Liver (tissue), 8 donors: ENCODE measurements at regions not wholly inside any gene's neighbourhood (a gene's known extent, or its start where the extent isn't known, plus 50 kb on each side); places are given as distances from the start of the nearest gene placed in this dataset.

Source experiments
- DNase-seq: peaks from one replicate; pipeline ENCODE4 v3.0.0-alpha.2; 2017; ENCODE audit warnings: low spot score
- H3K27ac ChIP-seq, 2 donors: one replicate each; pipeline ENCODE4 v1.7.0; 2013; ENCODE audit warnings: inconsistent platforms in 2 of 2, low read length in 2 of 2, control low read depth in 1 of 2, low read depth in 1 of 2, mild to moderate bottlenecking in 1 of 2
- H3K27me3 ChIP-seq, 4 donors: one replicate each; pipeline versions ENCODE4 v1.6.1 to v1.7.0; 2013; ENCODE audit warnings: low read length in 3 of 4, inconsistent platforms in 1 of 4, mild to moderate bottlenecking in 1 of 4, moderate library complexity in 1 of 4; ENCODE audit not compliant: control insufficient read depth in 4 of 4, insufficient read depth in 4 of 4
- H3K36me3 ChIP-seq, 4 donors: one replicate each; pipeline versions ENCODE4 v1.6.1 to v1.7.0; 2013; ENCODE audit warnings: low read length in 3 of 4, mild to moderate bottlenecking in 3 of 4, low read depth in 1 of 4, moderate library complexity in 1 of 4; ENCODE audit not compliant: control insufficient read depth in 4 of 4, insufficient read depth in 3 of 4
- H3K4me1 ChIP-seq, 4 donors: one replicate each; pipeline versions ENCODE4 v1.6.1 to v1.7.0; 2013; ENCODE audit warnings: low read length in 3 of 4, mild to moderate bottlenecking in 3 of 4, moderate library complexity in 1 of 4; ENCODE audit not compliant: control insufficient read depth in 4 of 4, insufficient read depth in 4 of 4
- H3K4me3 ChIP-seq, 3 donors: one replicate each; pipeline versions ENCODE4 v1.6.1 to v1.7.0; 2013; ENCODE audit warnings: low read length in 3 of 3, control low read depth in 1 of 3, low read depth in 1 of 3, mild to moderate bottlenecking in 1 of 3
- H3K9ac ChIP-seq, 2 donors: one replicate each; pipeline ENCODE4 v1.7.0; 2013; ENCODE audit warnings: low read length in 2 of 2, mild to moderate bottlenecking in 2 of 2, moderate library complexity in 2 of 2, control low read depth in 1 of 2, low read depth in 1 of 2
- H3K9me3 ChIP-seq, 4 donors: one replicate each; pipeline versions ENCODE4 v1.6.1 to v1.7.0; 2013; ENCODE audit warnings: low read length in 3 of 4; ENCODE audit not compliant: control insufficient read depth in 4 of 4
- CTCF ChIP-seq: fragments of 150-350 bp; IDR thresholded peaks from 2 replicates; pipeline ENCODE4 v1.5.1; 2017; ENCODE audit warnings: improper control_type of control experiment, low read depth, low read length; ENCODE audit not compliant: missing input control
- EGR1 ChIP-seq, 2 donors: IDR thresholded peaks; 2 replicates each; pipeline ENCODE4 v1.6.1; 2016 to 2018; ENCODE audit warnings: antibody characterized with exemption in 2 of 2, low read depth in 2 of 2
- FOXA1 ChIP-seq: IDR thresholded peaks from 2 replicates; pipeline ENCODE4 v1.6.1; 2016; ENCODE audit warnings: antibody characterized with exemption
- FOXA2 ChIP-seq: IDR thresholded peaks from 2 replicates; pipeline ENCODE4 v1.6.1; 2016; ENCODE audit warnings: antibody characterized with exemption
- GABPA ChIP-seq, 2 donors: IDR thresholded peaks in 1 of 2; conservative IDR thresholded peaks in 1 of 2; 2 replicates each; pipeline ENCODE4 v1.6.1; 2016; ENCODE audit warnings: antibody characterized with exemption in 2 of 2, mild to moderate bottlenecking in 1 of 2, moderate library complexity in 1 of 2
- HNF4A ChIP-seq, 2 donors: conservative IDR thresholded peaks; 2 replicates each; pipeline ENCODE4 v1.6.1; 2016; ENCODE audit warnings: antibody characterized with exemption in 2 of 2, mild to moderate bottlenecking in 2 of 2
- HNF4G ChIP-seq: IDR thresholded peaks from 2 replicates; pipeline ENCODE4 v1.6.1; 2016; ENCODE audit warnings: antibody characterized with exemption
- JUND ChIP-seq, 2 donors: IDR thresholded peaks; 2 replicates each; pipeline ENCODE4 v1.6.1; 2016; ENCODE audit warnings: antibody characterized with exemption in 2 of 2
- MAX ChIP-seq: IDR thresholded peaks from 2 replicates; pipeline ENCODE4 v1.6.1; 2016; ENCODE audit warnings: antibody characterized with exemption
- NR2F2 ChIP-seq: IDR thresholded peaks from 2 replicates; pipeline ENCODE4 v1.6.1; 2016; ENCODE audit warnings: antibody characterized with exemption
- RAD21 ChIP-seq, 2 donors: IDR thresholded peaks; 2 replicates each; pipeline ENCODE4 v1.6.1; 2016; ENCODE audit warnings: antibody characterized with exemption in 2 of 2, mild to moderate bottlenecking in 2 of 2
- REST ChIP-seq: IDR thresholded peaks from 2 replicates; pipeline ENCODE4 v1.6.1; 2016; ENCODE audit warnings: antibody characterized with exemption, mild to moderate bottlenecking
- RXRA ChIP-seq, 2 donors: IDR thresholded peaks; 2 replicates each; pipeline ENCODE4 v1.6.1; 2017 to 2018; ENCODE audit warnings: antibody characterized with exemption in 2 of 2, mild to moderate bottlenecking in 1 of 2
- SP1 ChIP-seq: IDR thresholded peaks from 2 replicates; pipeline ENCODE4 v1.6.1; 2018; ENCODE audit warnings: antibody characterized with exemption, mild to moderate bottlenecking
- TAF1 ChIP-seq: conservative IDR thresholded peaks from 2 replicates; pipeline ENCODE4 v1.6.1; 2016; ENCODE audit warnings: antibody characterized with exemption, mild to moderate bottlenecking
- YY1 ChIP-seq: IDR thresholded peaks from 2 replicates; pipeline ENCODE4 v1.6.1; 2016; ENCODE audit warnings: antibody characterized with exemption, mild to moderate bottlenecking
- WGBS: extraction: QIAGEN DNeasy Blood & Tissue Kit; methylation state at CpG from one replicate; pipeline ENCODE4 v1.1.7; 2013; 5-methylcytosine and 5-hydroxymethylcytosine counted together
- TF ChIP-seq, protein P1 (sequence below): IDR thresholded peaks from 2 replicates; pipeline ENCODE4 v1.6.1; 2016; ENCODE audit warnings: antibody characterized with exemption
- TF ChIP-seq, protein P2 (sequence below): IDR thresholded peaks from 2 replicates; pipeline ENCODE4 v1.6.1; 2016; ENCODE audit warnings: antibody characterized with exemption
- donor health status: healthy.
- donor health status: healthy.
- donor health status: healthy.
- donor health status: healthy.
- donor health status: healthy.

- TF ChIP-seq CTCF (no peak), SP1 (no peak), FOXA2 (no peak), HNF4G (no peak), EGR1 (IDR thresholded peaks at IDR 0.05; ENCODE audit: low read depth in 2 of 2) (no peak), RXRA (IDR thresholded peaks at IDR 0.05) (no peak), GABPA (IDR thresholded peaks at IDR 0.05 in 1 of 2, conservative IDR thresholded peaks at IDR 0.05 in 1 of 2) (no peak), RAD21 (IDR thresholded peaks at IDR 0.05) (no peak), YY1 (no peak), MAX (no peak), JUND (IDR thresholded peaks at IDR 0.05) (no peak), NR2F2 (no peak), TAF1 (no peak), REST (no peak), HNF4A (conservative IDR thresholded peaks at IDR 0.05) (no peak)
- TF ChIP-seq, protein P1, sequence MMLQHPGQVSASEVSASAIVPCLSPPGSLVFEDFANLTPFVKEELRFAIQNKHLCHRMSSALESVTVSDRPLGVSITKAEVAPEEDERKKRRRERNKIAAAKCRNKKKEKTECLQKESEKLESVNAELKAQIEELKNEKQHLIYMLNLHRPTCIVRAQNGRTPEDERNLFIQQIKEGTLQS, result no peak
- Histone ChIP-seq H3K27ac (no peak overlapping the region), H3K9ac (no peak overlapping the region), H3K27me3 (no peaks in the 10 kb centered on the region), H3K36me3 (no peaks in the 10 kb centered on the region), H3K9me3 (no peaks in the 10 kb centered on the region), H3K4me1 (peaks cover 2 to 11% (median 2%) of the 10 kb centered on the region in 4 donors), H3K4me3 (no peak overlapping the region)
- WGBS, result 82% methylated on average over 3 of the region's 3 CpGs
- no peak for DNase-seq
These were observed 125.2 kb upstream of the LGALSL start for GRCh38 chr2:64328756-64329155.

GRCh38 chr2:64329848-64330247 lies 124.1 kb upstream of the LGALSL start:
- no peak for TF ChIP-seq MAX
- no peak for TF ChIP-seq JUND (IDR thresholded peaks at IDR 0.05)
- TF ChIP-seq RXRA (IDR thresholded peaks at IDR 0.05), result no peak
- no peak for TF ChIP-seq TAF1
- TF ChIP-seq GABPA (IDR thresholded peaks at IDR 0.05 in 1 of 2, conservative IDR thresholded peaks at IDR 0.05 in 1 of 2), result no peak
- TF ChIP-seq YY1, result no peak
- TF ChIP-seq, protein P2, sequence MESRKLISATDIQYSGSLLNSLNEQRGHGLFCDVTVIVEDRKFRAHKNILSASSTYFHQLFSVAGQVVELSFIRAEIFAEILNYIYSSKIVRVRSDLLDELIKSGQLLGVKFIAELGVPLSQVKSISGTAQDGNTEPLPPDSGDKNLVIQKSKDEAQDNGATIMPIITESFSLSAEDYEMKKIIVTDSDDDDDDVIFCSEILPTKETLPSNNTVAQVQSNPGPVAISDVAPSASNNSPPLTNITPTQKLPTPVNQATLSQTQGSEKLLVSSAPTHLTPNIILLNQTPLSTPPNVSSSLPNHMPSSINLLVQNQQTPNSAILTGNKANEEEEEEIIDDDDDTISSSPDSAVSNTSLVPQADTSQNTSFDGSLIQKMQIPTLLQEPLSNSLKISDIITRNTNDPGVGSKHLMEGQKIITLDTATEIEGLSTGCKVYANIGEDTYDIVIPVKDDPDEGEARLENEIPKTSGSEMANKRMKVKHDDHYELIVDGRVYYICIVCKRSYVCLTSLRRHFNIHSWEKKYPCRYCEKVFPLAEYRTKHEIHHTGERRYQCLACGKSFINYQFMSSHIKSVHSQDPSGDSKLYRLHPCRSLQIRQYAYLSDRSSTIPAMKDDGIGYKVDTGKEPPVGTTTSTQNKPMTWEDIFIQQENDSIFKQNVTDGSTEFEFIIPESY, result no peak
- TF ChIP-seq RAD21 (IDR thresholded peaks at IDR 0.05), result no peak
- no peak for TF ChIP-seq FOXA1
- TF ChIP-seq, protein P1, result no peak
- no peak for TF ChIP-seq NR2F2
- TF ChIP-seq FOXA2, result no peak
- TF ChIP-seq SP1, result no peak
- no peak for TF ChIP-seq HNF4G
- TF ChIP-seq EGR1 (IDR thresholded peaks at IDR 0.05; ENCODE audit: low read depth in 2 of 2), result no peak
- Histone ChIP-seq H3K27me3 (no peaks in the 10 kb centered on the region), H3K4me1 (peaks cover 2 to 11% (median 2%) of the 10 kb centered on the region in 4 donors), H3K9ac (no peak overlapping the region), H3K27ac (no peak overlapping the region), H3K4me3 (no peak overlapping the region), H3K9me3 (no peaks in the 10 kb centered on the region), H3K36me3 (no peaks in the 10 kb centered on the region)
- DNase-seq, result no peak
- WGBS, result 35% methylated on average over 2 of the region's 2 CpGs
